Endothelial cell of umbilical vein (primary cell): ENCODE measurements at regions not wholly inside any gene's neighbourhood (a gene's known extent, or its start where the extent isn't known, plus 50 kb on each side); places are given as distances from the start of the nearest gene placed in this dataset.

Experiments
- BruUV-seq: library from RNA; stranded (reverse); fragments of 400-500 nt; replicated peaks from 2 replicates; lab custom pipeline; 2021; lab: Mats Ljungman, UMichigan
- CTCF ChIA-PET: fragments of 300-600, 350-600 bp; sonication (Branson Sonifier 250); formaldehyde crosslinking; loops from one replicate; lab custom pipeline; 2021; ENCODE audit warnings: antibody characterized with exemption, inconsistent platforms; lab: Charles Lee
- POLR2A ChIA-PET: fragments of 300-600, 350-600 bp; sonication (Branson Sonifier 250); formaldehyde crosslinking; loops from one replicate; lab custom pipeline; 2021; ENCODE audit warnings: antibody characterized with exemption, inconsistent platforms; lab: Charles Lee
- DNase-seq: peaks from one replicate; pipeline ENCODE4 v3.0.0-alpha.2; 2011; ENCODE audit warnings: low read depth, low spot score
- FAIRE-seq: peaks from 2 replicates; lab custom pipeline; 2011; peaks lifted over from hg19 to GRCh38; lab: Jason Lieb, UNC
- H2AFZ ChIP-seq: 2 replicates; pipeline ENCODE4 v1.6.0; 2012; ENCODE audit warnings: low read depth, low read length, control low read depth, inconsistent platforms
- H3K27ac ChIP-seq: 2 replicates; pipeline ENCODE4 v1.5.1; 2011; ENCODE audit warnings: low read depth, mild to moderate bottlenecking, control low read depth, low read length, moderate library complexity; ENCODE audit not compliant: insufficient read depth
- H3K27me3 ChIP-seq, 2 experiments: 2 replicates each; pipeline versions ENCODE4 v1.6.0 to v1.6.1; 2011; ENCODE audit warnings: low read length in 2 of 2, mixed read lengths in 1 of 2; ENCODE audit not compliant: control insufficient read depth in 2 of 2, insufficient read depth in 2 of 2
- H3K36me3 ChIP-seq, 2 experiments: 2 replicates in 1 of 2; 3 replicates in 1 of 2; pipeline ENCODE4 v1.5.1; 2011; ENCODE audit warnings: low read length in 2 of 2, mild to moderate bottlenecking in 1 of 2, moderate library complexity in 1 of 2; ENCODE audit not compliant: control insufficient read depth in 2 of 2, insufficient read depth in 2 of 2; ENCODE audit errors: extremely low read depth in 1 of 2
- H3K4me1 ChIP-seq: 3 replicates; pipeline ENCODE4 v1.5.1; 2011; ENCODE audit warnings: mild to moderate bottlenecking, low read length; ENCODE audit not compliant: control insufficient read depth, insufficient read depth; ENCODE audit errors: extremely low read depth
- H3K4me2 ChIP-seq: 2 replicates; pipeline ENCODE4 v1.6.1; 2011; ENCODE audit warnings: low read length, control low read depth, mixed read lengths; ENCODE audit not compliant: insufficient read depth
- H3K4me3 ChIP-seq, 3 experiments: fragments of 200-600 bp in 1 of 3; sonication (generic), shearing (Covaris generic) in 1 of 3; replicated peaks in 1 of 3; 2 replicates each; pipeline ENCODE4 v1.5.1; 2011 to 2016; ENCODE audit warnings: control low read depth in 3 of 3, low read length in 3 of 3, mild to moderate bottlenecking in 2 of 3, inconsistent platforms in 1 of 3, low read depth in 1 of 3, moderate library complexity in 1 of 3; ENCODE audit not compliant: insufficient read depth in 1 of 3
- H3K79me2 ChIP-seq: 2 replicates; pipeline ENCODE4 v1.6.0; 2012; ENCODE audit warnings: low read length, inconsistent platforms; ENCODE audit not compliant: control insufficient read depth, insufficient read depth
- H3K9ac ChIP-seq: replicated peaks from 2 replicates; pipeline ENCODE3; 2011; ENCODE audit warnings: low read length, control low read depth; ENCODE audit not compliant: insufficient read depth; ENCODE audit errors: extremely low read depth
- H3K9me1 ChIP-seq: replicated peaks from 3 replicates; pipeline ENCODE4 v1.6.0; 2011; ENCODE audit warnings: mild to moderate bottlenecking, low read length; ENCODE audit not compliant: control insufficient read depth, insufficient read depth; ENCODE audit errors: extremely low read depth
- H3K9me3 ChIP-seq: replicated peaks from 2 replicates; pipeline ENCODE4 v1.5.1; 2012; ENCODE audit warnings: low read length, inconsistent platforms; ENCODE audit not compliant: control insufficient read depth, insufficient read depth
- H4K20me1 ChIP-seq: replicated peaks from 2 replicates; pipeline ENCODE3; 2011; ENCODE audit warnings: mild to moderate bottlenecking, low read length; ENCODE audit not compliant: control insufficient read depth, insufficient read depth; ENCODE audit errors: extremely low read depth
- EZH2 ChIP-seq: IDR thresholded peaks from 2 replicates; pipeline ENCODE4 v1.6.1; 2012; ENCODE audit warnings: borderline replicate concordance, low read depth, mild to moderate bottlenecking, moderate library complexity, low read length, inconsistent platforms; ENCODE audit not compliant: severe bottlenecking
- FOS ChIP-seq: IDR thresholded peaks from 2 replicates; pipeline ENCODE4 v1.6.1; 2011; ENCODE audit warnings: mild to moderate bottlenecking, low read length, moderate library complexity, borderline replicate concordance; ENCODE audit not compliant: insufficient read depth
- GATA2 ChIP-seq: IDR thresholded peaks from 2 replicates; pipeline ENCODE4 v1.7.0; 2011; ENCODE audit warnings: low read depth, mild to moderate bottlenecking, moderate library complexity, mixed read lengths, low read length; ENCODE audit not compliant: insufficient read length, insufficient read depth
- JUN ChIP-seq: IDR thresholded peaks from 2 replicates; pipeline ENCODE4 v1.6.1; 2011; ENCODE audit warnings: borderline replicate concordance, low read depth; ENCODE audit not compliant: insufficient read length, insufficient read depth
- MYC ChIP-seq: IDR thresholded peaks from one replicate; pipeline ENCODE4 v1.6.1; 2011; ENCODE audit warnings: mild to moderate bottlenecking, low read depth, low read length
- POLR2A ChIP-seq: IDR thresholded peaks from 2 replicates; pipeline ENCODE4 v1.6.1; 2012; ENCODE audit warnings: low read depth, mild to moderate bottlenecking, control low read depth, low read length
- POLR2AphosphoS5 ChIP-seq: IDR thresholded peaks from 2 replicates; pipeline ENCODE4 v1.6.1; 2012; ENCODE audit warnings: low read depth, mild to moderate bottlenecking, control low read depth, low read length, moderate library complexity; ENCODE audit not compliant: insufficient read depth
- dilution Hi-C: fragments of 300-500 bp; cut with MboI; formaldehyde crosslinking; loops from one replicate; pipeline ENCODE4 v1.15.0; 2019; ENCODE audit warnings: low sequenced_read_pairs; ENCODE audit not compliant: extremely low pct_ligation_motif_present
- intact Hi-C: fragments of 100-400 bp; cut with micrococcal nuclease; formaldehyde crosslinking; loops from one replicate; pipeline ENCODE4 v1.10.0; 2022
- TF ChIP-seq, protein P1 (sequence below): IDR thresholded peaks from 2 replicates; pipeline ENCODE4 v1.6.1; 2011; ENCODE audit not compliant: insufficient read depth, insufficient read length
- TF ChIP-seq, protein P2 (sequence below), 2 donors: IDR thresholded peaks; 1 replicate in 1 of 2; 2 replicates in 1 of 2; pipeline ENCODE4 v1.5.1; 2011; ENCODE audit warnings: low read length in 2 of 2, mild to moderate bottlenecking in 2 of 2, moderate library complexity in 2 of 2, control low read depth in 1 of 2, inconsistent platforms in 1 of 2, low read depth in 1 of 2; ENCODE audit not compliant: insufficient read depth in 1 of 2; ENCODE audit errors: extremely low read depth in 1 of 2

DNA sequence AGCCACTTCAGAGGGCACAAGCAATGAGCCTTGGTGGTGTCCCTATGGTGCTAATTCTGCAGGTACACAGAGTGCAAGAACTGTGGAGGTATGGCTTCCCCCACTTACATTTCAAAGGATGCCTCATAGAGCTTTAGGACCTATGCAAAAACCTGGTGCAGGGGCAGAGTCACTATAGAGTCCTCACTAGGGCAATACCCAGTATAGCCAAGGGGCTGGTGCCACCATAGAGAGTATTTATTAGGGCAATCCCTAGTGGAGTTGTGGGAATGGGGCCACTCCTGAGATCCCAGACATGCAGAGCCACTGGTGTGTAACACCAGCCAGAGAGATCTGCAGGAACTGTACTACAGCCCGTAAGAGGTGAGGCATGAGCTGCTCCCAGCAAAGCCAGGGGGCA, 312.2 kb downstream of the SLC4A3 start:
- Histone ChIP-seq H3K4me3 (no peak overlapping the region), H2AFZ (no peak overlapping the region), H3K27me3 (no peaks in the 10 kb centered on the region), H3K36me3 (no peaks in the 10 kb centered on the region), H3K9me3 (peaks cover 3% of the 10 kb centered on the region), H3K4me1 (no peaks in the 10 kb centered on the region), H3K9ac (no peak overlapping the region), H3K9me1 (no peaks in the 10 kb centered on the region), H4K20me1 (no peaks in the 10 kb centered on the region), H3K27ac (no peak overlapping the region), H3K79me2 (no peaks in the 10 kb centered on the region), H3K4me2 (no peak overlapping the region)
- FAIRE-seq (no peak), DNase-seq (no peak)
- no TSS peak for BruUV-seq
- ChIA-PET CTCF (no interaction called here), POLR2A (no interaction called here)
- intact Hi-C loops: no loop called here
- TF ChIP-seq, protein P1, sequence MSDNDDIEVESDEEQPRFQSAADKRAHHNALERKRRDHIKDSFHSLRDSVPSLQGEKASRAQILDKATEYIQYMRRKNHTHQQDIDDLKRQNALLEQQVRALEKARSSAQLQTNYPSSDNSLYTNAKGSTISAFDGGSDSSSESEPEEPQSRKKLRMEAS: no peak
- TF ChIP-seq GATA2 (no peak), EZH2 (no peak), MYC (no peak)
- dilution Hi-C loops: no loop called here

DNA sequence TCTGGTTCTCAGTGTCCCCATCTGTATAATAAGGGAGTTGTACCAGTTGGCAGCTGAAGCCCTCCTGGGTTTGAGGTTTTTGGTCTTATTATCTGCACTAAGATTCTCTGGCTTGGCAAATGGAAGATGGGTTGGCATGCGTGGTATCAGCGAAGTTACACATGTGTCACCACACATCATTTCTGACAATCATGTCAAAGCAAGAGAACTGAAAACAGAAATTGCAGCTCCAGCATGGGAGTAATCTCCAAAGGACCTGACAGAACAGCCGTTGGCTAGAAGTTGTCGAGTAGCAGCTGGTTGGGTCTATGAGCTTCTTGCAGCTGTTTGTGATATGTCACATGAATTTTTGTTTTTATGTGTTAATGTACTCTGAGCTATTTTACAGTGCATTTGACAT, 317.4 kb downstream of the SLC4A3 start:
- no peak overlapping the region for H2AFZ ChIP-seq
- no peaks in the 10 kb centered on the region for H3K36me3 ChIP-seq
- H3K9me1 ChIP-seq: no peaks in the 10 kb centered on the region
- dilution Hi-C loops (no loop called here), intact Hi-C loops (no loop called here)
- H3K27me3 ChIP-seq: no peaks in the 10 kb centered on the region
- H4K20me1 ChIP-seq: no peaks in the 10 kb centered on the region
- no peak overlapping the region for H3K27ac ChIP-seq
- TF ChIP-seq, protein P1: no peak
- TF ChIP-seq FOS (no peak), GATA2 (no peak), POLR2A (no peak), JUN (no peak), EZH2 (no peak), MYC (no peak), POLR2AphosphoS5 (no peak)
- TF ChIP-seq, protein P2, sequence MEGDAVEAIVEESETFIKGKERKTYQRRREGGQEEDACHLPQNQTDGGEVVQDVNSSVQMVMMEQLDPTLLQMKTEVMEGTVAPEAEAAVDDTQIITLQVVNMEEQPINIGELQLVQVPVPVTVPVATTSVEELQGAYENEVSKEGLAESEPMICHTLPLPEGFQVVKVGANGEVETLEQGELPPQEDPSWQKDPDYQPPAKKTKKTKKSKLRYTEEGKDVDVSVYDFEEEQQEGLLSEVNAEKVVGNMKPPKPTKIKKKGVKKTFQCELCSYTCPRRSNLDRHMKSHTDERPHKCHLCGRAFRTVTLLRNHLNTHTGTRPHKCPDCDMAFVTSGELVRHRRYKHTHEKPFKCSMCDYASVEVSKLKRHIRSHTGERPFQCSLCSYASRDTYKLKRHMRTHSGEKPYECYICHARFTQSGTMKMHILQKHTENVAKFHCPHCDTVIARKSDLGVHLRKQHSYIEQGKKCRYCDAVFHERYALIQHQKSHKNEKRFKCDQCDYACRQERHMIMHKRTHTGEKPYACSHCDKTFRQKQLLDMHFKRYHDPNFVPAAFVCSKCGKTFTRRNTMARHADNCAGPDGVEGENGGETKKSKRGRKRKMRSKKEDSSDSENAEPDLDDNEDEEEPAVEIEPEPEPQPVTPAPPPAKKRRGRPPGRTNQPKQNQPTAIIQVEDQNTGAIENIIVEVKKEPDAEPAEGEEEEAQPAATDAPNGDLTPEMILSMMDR (IDR thresholded peaks at IDR 0.05; ENCODE audit: extremely low read depth in 1 of 2, insufficient read depth in 1 of 2, low read depth in 1 of 2, low read length in 2 of 2): no peak
- ChIA-PET POLR2A (no interaction called here), CTCF (no interaction called here)
- H3K4me2 ChIP-seq: no peak overlapping the region
- FAIRE-seq (no peak), DNase-seq (no peak)
- H3K9ac ChIP-seq: no peak overlapping the region
- no peaks in the 10 kb centered on the region for H3K4me1 ChIP-seq
- no peaks in the 10 kb centered on the region for H3K79me2 ChIP-seq
- no peaks in the 10 kb centered on the region for H3K9me3 ChIP-seq
- no peak overlapping the region for H3K4me3 ChIP-seq
- BruUV-seq: no TSS peak
